HEK293 (cell line): ENCODE measurements at regions not wholly inside any gene's neighbourhood (a gene's known extent, or its start where the extent isn't known, plus 50 kb on each side); places are given as distances from the start of the nearest gene placed in this dataset.

ENCODE experiments used
- CTCF ChIA-PET: fragments of 350-600 bp; formaldehyde crosslinking; extraction: SDS; loops from one replicate; lab custom pipeline; 2021; ENCODE audit warnings: antibody characterized with exemption; lab: Yijun Ruan, JAX
- POLR2A ChIA-PET: fragments of 300-600 bp; formaldehyde crosslinking; extraction: SDS; loops from one replicate; lab custom pipeline; 2020; ENCODE audit warnings: antibody characterized with exemption, inconsistent platforms; lab: Yijun Ruan, JAX
- H3K27ac ChIP-seq: fragments of 200-500 bp; sonication (Bioruptor generic); 2 replicates; pipeline ENCODE4 v1.5.1; 2014; ENCODE audit warnings: low read depth, low read length, control low read depth, inconsistent platforms; ENCODE audit errors: extremely low read depth
- H3K36me3 ChIP-seq, 2 experiments: fragments of 200-500 bp in 1 of 2; sonication (Bioruptor generic) in 1 of 2; 1 replicate in 1 of 2; 2 replicates in 1 of 2; pipeline ENCODE4 v1.5.1; 2014 to 2017; ENCODE audit warnings: inconsistent platforms in 2 of 2, low read length in 2 of 2; ENCODE audit not compliant: control insufficient read depth in 2 of 2, insufficient read depth in 1 of 2
- H3K4me1 ChIP-seq: fragments of 200-500 bp; sonication (Bioruptor generic); 2 replicates; pipeline ENCODE4 v1.5.1; 2014; ENCODE audit warnings: mild to moderate bottlenecking, low read length, inconsistent platforms; ENCODE audit not compliant: control insufficient read depth, insufficient read depth
- H3K4me3 ChIP-seq: 2 replicates; pipeline ENCODE4 v1.5.1; 2011; ENCODE audit warnings: low read depth, mild to moderate bottlenecking, control low read depth, low read length, moderate library complexity
- H3K9me3 ChIP-seq: fragments of 200-500 bp; sonication (Bioruptor generic); 2 replicates; pipeline ENCODE4 v1.5.1; 2014; ENCODE audit warnings: low read depth, low read length, inconsistent platforms; ENCODE audit not compliant: control insufficient read depth, insufficient read depth
- GLIS1 ChIP-seq: fragments of 450-650 bp; formaldehyde crosslinking; IDR thresholded peaks from 2 replicates; pipeline ENCODE4 v1.5.1; 2016; ENCODE audit warnings: missing biosample characterization, missing genetic modification characterization
- HOXA7 ChIP-seq: sonication (generic); formaldehyde crosslinking; IDR thresholded peaks from 2 replicates; pipeline ENCODE4 v1.8.1; 2022; ENCODE audit warnings: missing genetic modification reagents, borderline replicate concordance
- HOXC10 ChIP-seq: sonication (generic); formaldehyde crosslinking; IDR thresholded peaks from 2 replicates; pipeline ENCODE4 v1.8.1; 2023; ENCODE audit warnings: mild to moderate bottlenecking, missing genetic modification reagents
- SETDB1 ChIP-seq: IDR thresholded peaks from one replicate; pipeline ENCODE4 v1.6.1; 2017; ENCODE audit warnings: mild to moderate bottlenecking, low read length, moderate library complexity, mixed read lengths; ENCODE audit not compliant: insufficient read length
- ZBTB17 ChIP-seq: fragments of 450-650 bp; formaldehyde crosslinking; IDR thresholded peaks from 2 replicates; pipeline ENCODE4 v1.5.1; 2016; ENCODE audit warnings: missing biosample characterization, missing genetic modification characterization
- ZBTB48 ChIP-seq: fragments of 450-650 bp; formaldehyde crosslinking; IDR thresholded peaks from 2 replicates; pipeline ENCODE4 v1.5.1; 2016; ENCODE audit warnings: missing biosample characterization, missing genetic modification characterization
- ZBTB7A ChIP-seq: fragments of 450-650 bp; formaldehyde crosslinking; IDR thresholded peaks from 2 replicates; pipeline ENCODE4 v1.5.1; 2016; ENCODE audit warnings: low read depth, missing biosample characterization, missing genetic modification characterization
- ZBTB8A ChIP-seq: fragments of 450-650 bp; formaldehyde crosslinking; IDR thresholded peaks from 2 replicates; pipeline ENCODE4 v1.5.1; 2016; ENCODE audit warnings: missing biosample characterization, missing genetic modification characterization
- ZFP69B ChIP-seq: fragments of 450-650 bp; formaldehyde crosslinking; IDR thresholded peaks from 2 replicates; pipeline ENCODE4 v1.5.1; 2016; ENCODE audit warnings: missing biosample characterization, missing genetic modification characterization
- ZNF10 ChIP-seq: fragments of 450-650 bp; formaldehyde crosslinking; IDR thresholded peaks from 2 replicates; pipeline ENCODE4 v1.5.1; 2017; ENCODE audit warnings: missing biosample characterization, missing genetic modification characterization
- ZNF133 ChIP-seq: fragments of 450-650 bp; formaldehyde crosslinking; IDR thresholded peaks from 2 replicates; pipeline ENCODE4 v1.5.1; 2016; ENCODE audit warnings: missing biosample characterization, missing genetic modification characterization
- ZNF394 ChIP-seq: fragments of 450-650 bp; formaldehyde crosslinking; IDR thresholded peaks from 2 replicates; pipeline ENCODE4 v1.5.1; 2016; ENCODE audit warnings: missing biosample characterization, missing genetic modification characterization, mild to moderate bottlenecking, moderate library complexity, borderline replicate concordance
- ZNF404 ChIP-seq: fragments of 450-650 bp; formaldehyde crosslinking; IDR thresholded peaks from 2 replicates; pipeline ENCODE4 v1.5.1; 2017; ENCODE audit warnings: missing biosample characterization, missing genetic modification characterization
- ZNF416 ChIP-seq: fragments of 450-650 bp; formaldehyde crosslinking; IDR thresholded peaks from 2 replicates; pipeline ENCODE4 v1.5.1; 2016; ENCODE audit warnings: missing biosample characterization, missing genetic modification characterization
- ZNF501 ChIP-seq: fragments of 450-650 bp; formaldehyde crosslinking; IDR thresholded peaks from 2 replicates; pipeline ENCODE4 v1.5.1; 2016; ENCODE audit warnings: missing biosample characterization, missing genetic modification characterization
- ZNF600 ChIP-seq: fragments of 450-650 bp; formaldehyde crosslinking; IDR thresholded peaks from 2 replicates; pipeline ENCODE4 v1.5.1; 2016; ENCODE audit warnings: missing biosample characterization, missing genetic modification characterization
- ZNF658 ChIP-seq: fragments of 450-650 bp; formaldehyde crosslinking; IDR thresholded peaks from 2 replicates; pipeline ENCODE4; 2016; ENCODE audit warnings: missing biosample characterization, missing genetic modification characterization
- ZNF677 ChIP-seq: fragments of 450-650 bp; IDR thresholded peaks from 2 replicates; pipeline ENCODE4 v1.5.0; 2018; ENCODE audit warnings: missing biosample characterization, mild to moderate bottlenecking, missing genetic modification characterization, moderate library complexity
- ZNF792 ChIP-seq: fragments of 450-650 bp; formaldehyde crosslinking; IDR thresholded peaks from 2 replicates; pipeline ENCODE4 v1.5.1; 2016; ENCODE audit warnings: missing biosample characterization, missing genetic modification characterization
- TF ChIP-seq, protein P1 (sequence below): fragments of 450-650 bp; formaldehyde crosslinking; IDR thresholded peaks from 2 replicates; pipeline ENCODE4 v1.5.1; 2017; ENCODE audit warnings: missing biosample characterization, missing genetic modification characterization
- TF ChIP-seq, protein P2 (sequence below): fragments of 450-650 bp; formaldehyde crosslinking; IDR thresholded peaks from 2 replicates; pipeline ENCODE4 v1.5.1; 2016; ENCODE audit warnings: missing biosample characterization, missing genetic modification characterization
- TF ChIP-seq, protein P3 (sequence below): fragments of 450-650 bp; formaldehyde crosslinking; conservative IDR thresholded peaks from 2 replicates; pipeline ENCODE4 v1.5.1; 2016; ENCODE audit warnings: low read depth, missing biosample characterization, missing genetic modification characterization
- TF ChIP-seq, protein P4 (sequence below): fragments of 450-650 bp; formaldehyde crosslinking; IDR thresholded peaks from 2 replicates; pipeline ENCODE4 v1.5.1; 2016; ENCODE audit warnings: missing biosample characterization, missing genetic modification characterization
- TF ChIP-seq, protein P5 (sequence below): fragments of 450-650 bp; IDR thresholded peaks from 2 replicates; pipeline ENCODE4 v1.5.1; 2018; ENCODE audit warnings: missing biosample characterization, mild to moderate bottlenecking, missing genetic modification characterization

DNA sequence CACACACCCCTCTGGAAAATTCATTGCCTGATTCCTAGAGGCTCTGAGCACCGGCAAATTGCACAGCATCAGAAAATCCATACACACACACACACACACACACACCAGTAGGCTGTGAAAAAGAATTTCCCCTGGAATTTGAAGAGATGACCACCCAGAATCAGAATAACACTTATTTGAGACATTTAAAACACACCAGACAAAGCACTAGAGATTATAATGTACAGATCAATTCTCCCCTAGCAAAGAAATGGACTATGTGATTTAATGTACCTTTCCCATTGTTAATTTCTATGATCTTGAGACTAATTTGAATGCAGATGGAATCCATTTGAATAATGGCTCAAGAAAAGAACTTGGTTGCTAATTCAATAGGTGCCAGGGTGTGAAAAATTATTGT, 399.3 kb downstream of the HNRNPD start:
- CTCF ChIA-PET: no interaction called here

DNA sequence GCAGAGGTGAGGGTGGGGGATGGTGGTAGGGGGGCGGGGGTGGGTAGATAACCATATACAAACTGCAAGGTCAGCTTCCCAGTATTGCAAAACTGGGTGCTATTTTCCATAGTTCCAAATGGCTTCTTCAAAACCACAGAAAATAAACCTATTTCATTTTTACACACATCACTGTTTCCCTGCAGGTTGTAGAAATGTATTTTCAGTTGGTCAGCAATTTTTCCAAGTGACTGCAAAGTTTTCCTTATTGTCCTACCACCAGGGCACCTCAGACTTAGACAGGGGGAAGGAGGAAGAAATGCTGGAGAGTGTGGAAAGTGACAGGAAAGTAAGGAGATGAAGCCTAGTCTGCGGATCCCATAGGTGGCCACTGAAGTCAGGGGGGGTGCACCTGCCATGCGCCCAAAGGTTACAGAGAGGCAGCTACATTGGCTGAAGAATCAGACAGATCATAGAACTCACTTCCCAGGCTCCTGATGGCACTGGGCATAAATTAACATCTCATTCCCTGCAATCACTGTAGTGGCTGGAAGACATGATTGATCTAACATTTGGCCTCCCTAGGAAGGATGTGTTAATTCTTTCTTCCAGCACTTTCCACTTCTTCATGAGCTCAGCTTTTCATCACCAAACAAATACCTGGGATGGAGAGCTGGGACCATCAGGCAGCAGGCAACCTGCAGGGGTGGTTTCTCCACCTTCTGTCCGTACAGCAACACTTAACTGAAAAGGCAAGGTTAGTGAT, 402.0 kb downstream of the HNRNPD start:
- H3K4me3 ChIP-seq: no peak overlapping the region
- ChIA-PET POLR2A (no interaction called here), CTCF (interaction anchor here (1.2 kb wide), 1 partner anchor 13 kb away, joined by 4 read pairs; no protein-coding TSS in a partner anchor)
- TF ChIP-seq ZBTB8A (tag by site-specific recombination) (no peak), ZFP69B (no peak), ZBTB48 (no peak), ZNF792 (no peak), GLIS1 (tag by site-specific recombination) (no peak), ZNF677 (tag by site-specific recombination) (no peak), ZNF416 (no peak)
- TF ChIP-seq, protein P1, sequence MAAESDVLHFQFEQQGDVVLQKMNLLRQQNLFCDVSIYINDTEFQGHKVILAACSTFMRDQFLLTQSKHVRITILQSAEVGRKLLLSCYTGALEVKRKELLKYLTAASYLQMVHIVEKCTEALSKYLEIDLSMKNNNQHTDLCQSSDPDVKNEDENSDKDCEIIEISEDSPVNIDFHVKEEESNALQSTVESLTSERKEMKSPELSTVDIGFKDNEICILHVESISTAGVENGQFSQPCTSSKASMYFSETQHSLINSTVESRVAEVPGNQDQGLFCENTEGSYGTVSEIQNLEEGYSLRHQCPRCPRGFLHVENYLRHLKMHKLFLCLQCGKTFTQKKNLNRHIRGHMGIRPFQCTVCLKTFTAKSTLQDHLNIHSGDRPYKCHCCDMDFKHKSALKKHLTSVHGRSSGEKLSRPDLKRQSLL (tag by site-specific recombination): no peak
- TF ChIP-seq, protein P2, sequence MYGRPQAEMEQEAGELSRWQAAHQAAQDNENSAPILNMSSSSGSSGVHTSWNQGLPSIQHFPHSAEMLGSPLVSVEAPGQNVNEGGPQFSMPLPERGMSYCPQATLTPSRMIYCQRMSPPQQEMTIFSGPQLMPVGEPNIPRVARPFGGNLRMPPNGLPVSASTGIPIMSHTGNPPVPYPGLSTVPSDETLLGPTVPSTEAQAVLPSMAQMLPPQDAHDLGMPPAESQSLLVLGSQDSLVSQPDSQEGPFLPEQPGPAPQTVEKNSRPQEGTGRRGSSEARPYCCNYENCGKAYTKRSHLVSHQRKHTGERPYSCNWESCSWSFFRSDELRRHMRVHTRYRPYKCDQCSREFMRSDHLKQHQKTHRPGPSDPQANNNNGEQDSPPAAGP (tag by site-specific recombination): no peak
- TF ChIP-seq, protein P3, sequence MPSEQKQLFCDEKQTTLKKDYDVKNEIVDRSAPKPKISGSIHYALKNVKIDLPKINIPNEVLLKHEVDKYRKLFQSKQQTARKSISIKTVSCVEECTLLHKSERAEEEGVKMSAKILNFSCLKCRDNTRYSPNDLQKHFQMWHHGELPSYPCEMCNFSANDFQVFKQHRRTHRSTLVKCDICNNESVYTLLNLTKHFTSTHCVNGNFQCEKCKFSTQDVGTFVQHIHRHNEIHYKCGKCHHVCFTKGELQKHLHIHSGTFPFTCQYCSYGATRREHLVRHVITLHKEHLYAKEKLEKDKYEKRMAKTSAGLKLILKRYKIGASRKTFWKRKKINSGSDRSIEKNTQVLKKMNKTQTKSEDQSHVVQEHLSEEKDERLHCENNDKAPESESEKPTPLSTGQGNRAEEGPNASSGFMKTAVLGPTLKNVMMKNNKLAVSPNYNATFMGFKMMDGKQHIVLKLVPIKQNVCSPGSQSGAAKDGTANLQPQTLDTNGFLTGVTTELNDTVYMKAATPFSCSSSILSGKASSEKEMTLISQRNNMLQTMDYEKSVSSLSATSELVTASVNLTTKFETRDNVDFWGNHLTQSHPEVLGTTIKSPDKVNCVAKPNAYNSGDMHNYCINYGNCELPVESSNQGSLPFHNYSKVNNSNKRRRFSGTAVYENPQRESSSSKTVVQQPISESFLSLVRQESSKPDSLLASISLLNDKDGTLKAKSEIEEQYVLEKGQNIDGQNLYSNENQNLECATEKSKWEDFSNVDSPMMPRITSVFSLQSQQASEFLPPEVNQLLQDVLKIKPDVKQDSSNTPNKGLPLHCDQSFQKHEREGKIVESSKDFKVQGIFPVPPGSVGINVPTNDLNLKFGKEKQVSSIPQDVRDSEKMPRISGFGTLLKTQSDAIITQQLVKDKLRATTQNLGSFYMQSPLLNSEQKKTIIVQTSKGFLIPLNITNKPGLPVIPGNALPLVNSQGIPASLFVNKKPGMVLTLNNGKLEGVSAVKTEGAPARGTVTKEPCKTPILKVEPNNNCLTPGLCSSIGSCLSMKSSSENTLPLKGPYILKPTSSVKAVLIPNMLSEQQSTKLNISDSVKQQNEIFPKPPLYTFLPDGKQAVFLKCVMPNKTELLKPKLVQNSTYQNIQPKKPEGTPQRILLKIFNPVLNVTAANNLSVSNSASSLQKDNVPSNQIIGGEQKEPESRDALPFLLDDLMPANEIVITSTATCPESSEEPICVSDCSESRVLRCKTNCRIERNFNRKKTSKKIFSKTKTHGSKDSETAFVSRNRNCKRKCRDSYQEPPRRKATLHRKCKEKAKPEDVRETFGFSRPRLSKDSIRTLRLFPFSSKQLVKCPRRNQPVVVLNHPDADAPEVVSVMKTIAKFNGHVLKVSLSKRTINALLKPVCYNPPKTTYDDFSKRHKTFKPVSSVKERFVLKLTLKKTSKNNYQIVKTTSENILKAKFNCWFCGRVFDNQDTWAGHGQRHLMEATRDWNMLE (tag by site-specific recombination): no peak
- H3K9me3 ChIP-seq: no peaks in the 10 kb centered on the region
- H3K36me3 ChIP-seq: no peaks in the 10 kb centered on the region
- H3K27ac ChIP-seq: no peak overlapping the region
- no peaks in the 10 kb centered on the region for H3K4me1 ChIP-seq

More for the DNA sequence above, 399.3 kb downstream of the HNRNPD start:
- TF ChIP-seq SETDB1: no peak
- no peak for TF ChIP-seq ZNF10
- TF ChIP-seq HOXC10: no peak
- TF ChIP-seq ZNF133: no peak
- no peak for TF ChIP-seq ZBTB7A (tag by site-specific recombination)
- TF ChIP-seq, protein P4, sequence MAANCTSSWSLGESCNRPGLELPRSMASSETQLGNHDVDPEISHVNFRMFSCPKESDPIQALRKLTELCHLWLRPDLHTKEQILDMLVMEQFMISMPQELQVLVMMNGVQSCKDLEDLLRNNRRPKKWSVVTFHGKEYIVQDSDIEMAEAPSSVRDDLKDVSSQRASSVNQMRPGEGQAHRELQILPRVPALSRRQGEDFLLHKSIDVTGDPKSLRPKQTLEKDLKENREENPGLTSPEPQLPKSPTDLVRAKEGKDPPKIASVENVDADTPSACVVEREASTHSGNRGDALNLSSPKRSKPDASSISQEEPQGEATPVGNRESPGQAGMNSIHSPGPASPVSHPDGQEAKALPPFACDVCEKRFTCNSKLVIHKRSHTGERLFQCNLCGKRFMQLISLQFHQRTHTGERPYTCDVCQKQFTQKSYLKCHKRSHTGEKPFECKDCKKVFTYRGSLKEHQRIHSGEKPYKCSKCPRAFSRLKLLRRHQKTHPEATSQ (tag by site-specific recombination): no peak
- no peak for TF ChIP-seq ZNF501
- TF ChIP-seq ZBTB17 (tag by site-specific recombination): no peak
- TF ChIP-seq ZNF394 (tag by site-specific recombination): no peak
- TF ChIP-seq ZNF404 (tag by site-specific recombination): no peak
- no peak for TF ChIP-seq HOXA7 (CRISPR knock-in tag)
- TF ChIP-seq ZNF600 (tag by site-specific recombination): no peak
- TF ChIP-seq, protein P5, sequence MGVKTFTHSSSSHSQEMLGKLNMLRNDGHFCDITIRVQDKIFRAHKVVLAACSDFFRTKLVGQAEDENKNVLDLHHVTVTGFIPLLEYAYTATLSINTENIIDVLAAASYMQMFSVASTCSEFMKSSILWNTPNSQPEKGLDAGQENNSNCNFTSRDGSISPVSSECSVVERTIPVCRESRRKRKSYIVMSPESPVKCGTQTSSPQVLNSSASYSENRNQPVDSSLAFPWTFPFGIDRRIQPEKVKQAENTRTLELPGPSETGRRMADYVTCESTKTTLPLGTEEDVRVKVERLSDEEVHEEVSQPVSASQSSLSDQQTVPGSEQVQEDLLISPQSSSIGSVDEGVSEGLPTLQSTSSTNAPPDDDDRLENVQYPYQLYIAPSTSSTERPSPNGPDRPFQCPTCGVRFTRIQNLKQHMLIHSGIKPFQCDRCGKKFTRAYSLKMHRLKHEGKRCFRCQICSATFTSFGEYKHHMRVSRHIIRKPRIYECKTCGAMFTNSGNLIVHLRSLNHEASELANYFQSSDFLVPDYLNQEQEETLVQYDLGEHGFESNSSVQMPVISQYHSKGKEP (tag by site-specific recombination): no peak
- no peak for TF ChIP-seq ZNF658 (tag by site-specific recombination)
- no peak overlapping the region for H3K4me3 ChIP-seq
- no peak overlapping the region for H3K27ac ChIP-seq
- H3K4me1 ChIP-seq: no peaks in the 10 kb centered on the region
- H3K9me3 ChIP-seq: no peaks in the 10 kb centered on the region
- POLR2A ChIA-PET: no interaction called here
- H3K36me3 ChIP-seq: no peaks in the 10 kb centered on the region
